Neural progenitor cell (in vitro differentiated cells): ENCODE measurements at regions not wholly inside any gene's neighbourhood (a gene's known extent, or its start where the extent isn't known, plus 50 kb on each side); places are given as distances from the start of the nearest gene placed in this dataset.

Source experiments
- DNase-seq: peaks from one replicate; pipeline ENCODE4 v3.0.0-alpha.2; 2016; ENCODE audit warnings: low spot score
- H2AFZ ChIP-seq: fragments of 200-600 bp; sonication (generic); replicated peaks from 2 replicates; pipeline ENCODE4 v1.6.1; 2016; ENCODE audit warnings: antibody characterized with exemption
- H3F3A ChIP-seq: fragments of 200-600 bp; sonication (generic); 2 replicates; pipeline ENCODE4 v1.6.1; 2016; ENCODE audit warnings: antibody characterized with exemption, low read depth
- H3K27ac ChIP-seq: fragments of 200-600 bp; sonication (generic); 2 replicates; pipeline ENCODE4 v1.5.1; 2016; ENCODE audit warnings: mild to moderate bottlenecking
- H3K27me3 ChIP-seq: fragments of 200-600 bp; sonication (generic); 2 replicates; pipeline ENCODE4 v1.6.1; 2016; ENCODE audit warnings: mild to moderate bottlenecking, moderate library complexity
- H3K36me3 ChIP-seq: fragments of 200-600 bp; sonication (generic); 2 replicates; pipeline ENCODE4 v1.5.1; 2016
- H3K4me1 ChIP-seq: fragments of 200-600 bp; sonication (generic); 2 replicates; pipeline ENCODE4 v1.6.1; 2016; ENCODE audit warnings: mixed run types
- H3K4me2 ChIP-seq: fragments of 200-600 bp; sonication (generic); 2 replicates; pipeline ENCODE4 v1.6.1; 2016
- H3K4me3 ChIP-seq: fragments of 200-600 bp; sonication (generic); 2 replicates; pipeline ENCODE4 v1.5.1; 2016
- H3K79me2 ChIP-seq: fragments of 200-600 bp; sonication (generic); 2 replicates; pipeline ENCODE4 v1.6.1; 2016; ENCODE audit warnings: low read depth
- H3K9ac ChIP-seq: fragments of 200-600 bp; sonication (generic); 2 replicates; pipeline ENCODE4 v1.6.1; 2016
- H3K9me3 ChIP-seq: fragments of 200-600 bp; sonication (generic); 2 replicates; pipeline ENCODE4 v1.5.1; 2016; ENCODE audit warnings: low read depth
- H4K20me1 ChIP-seq: fragments of 200-600 bp; sonication (generic); 2 replicates; pipeline ENCODE4 v1.6.1; 2016; ENCODE audit warnings: low read depth
- H3K27ac Mint-ChIP-seq: 3 replicates; pipeline ENCODE4 v1.8.0; 2021; ENCODE audit warnings: mixed read lengths
- H3K27me3 Mint-ChIP-seq: 2 replicates; pipeline ENCODE4 v1.8.0; 2022; ENCODE audit warnings: low read depth, mild to moderate bottlenecking, inconsistent platforms, moderate library complexity, mixed read lengths; ENCODE audit not compliant: insufficient read depth
- H3K36me3 Mint-ChIP-seq: 3 replicates; pipeline ENCODE4 v1.8.0; 2021; ENCODE audit warnings: mixed read lengths
- H3K4me1 Mint-ChIP-seq: 3 replicates; pipeline ENCODE4 v1.8.0; 2021; ENCODE audit warnings: mixed read lengths
- H3K4me3 Mint-ChIP-seq: 3 replicates; pipeline ENCODE4 v1.8.0; 2021; ENCODE audit warnings: mild to moderate bottlenecking, moderate library complexity, mixed read lengths
- H3K9me3 Mint-ChIP-seq: 3 replicates; pipeline ENCODE4 v1.8.0; 2020; ENCODE audit warnings: mixed read lengths
- CTCF ChIP-seq: fragments of 200-600 bp; sonication (generic); IDR thresholded peaks from 2 replicates; pipeline ENCODE4 v1.5.1; 2017; ENCODE audit warnings: antibody characterized with exemption, mild to moderate bottlenecking
- EZH2 ChIP-seq: fragments of 200-600 bp; sonication (generic); IDR thresholded peaks from 2 replicates; pipeline ENCODE4 v1.6.1; 2017; ENCODE audit warnings: antibody characterized with exemption, mild to moderate bottlenecking, moderate library complexity
- EZH2phosphoT487 ChIP-seq: fragments of 200-600 bp; sonication (generic); IDR thresholded peaks from 2 replicates; pipeline ENCODE4 v1.6.1; 2017; ENCODE audit warnings: antibody characterized with exemption

DNA sequence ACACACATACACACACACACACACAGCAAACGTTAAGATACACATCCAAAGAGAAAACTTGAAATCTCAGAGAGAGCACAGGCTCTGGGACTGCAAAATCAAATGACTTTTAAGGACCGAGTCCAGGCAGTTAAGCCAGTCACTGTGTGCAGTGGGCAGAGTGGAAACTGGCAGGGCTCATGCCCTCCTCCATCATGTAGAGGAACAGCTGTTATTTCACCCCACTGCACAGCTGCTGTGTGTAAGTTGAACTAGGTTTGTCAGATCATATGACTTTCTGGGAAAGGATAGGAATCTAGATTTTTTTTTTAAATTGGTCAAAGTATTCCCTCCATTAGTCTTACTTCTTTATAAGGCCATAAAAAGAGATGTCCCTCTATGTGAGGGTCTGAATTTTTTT is 1002.1 kb downstream of the UQCRFS1 start:
- H3K79me2 ChIP-seq, result no peaks in the 10 kb centered on the region
- no peak overlapping the region for H2AFZ ChIP-seq
- H3F3A ChIP-seq, result no peaks in the 10 kb centered on the region
- Mint-ChIP-seq H3K27me3 (peaks cover 2% of the 10 kb centered on the region), H3K4me1 (peaks cover 21% of the 10 kb centered on the region), H3K9me3 (peaks cover 4% of the 10 kb centered on the region), H3K36me3 (no peaks in the 10 kb centered on the region), H3K4me3 (no peak overlapping the region), H3K27ac (no peak overlapping the region)
- no peak overlapping the region for H3K4me2 ChIP-seq
- H3K27me3 ChIP-seq, result no peaks in the 10 kb centered on the region
- no peaks in the 10 kb centered on the region for H4K20me1 ChIP-seq
- no peak for TF ChIP-seq EZH2
- no peak for TF ChIP-seq EZH2phosphoT487
- TF ChIP-seq CTCF, result no peak
- H3K4me3 ChIP-seq, result no peak overlapping the region
- no peaks in the 10 kb centered on the region for H3K36me3 ChIP-seq
- H3K27ac ChIP-seq, result no peak overlapping the region
- no peak overlapping the region for H3K9ac ChIP-seq
- H3K9me3 ChIP-seq, result no peaks in the 10 kb centered on the region
- no peaks in the 10 kb centered on the region for H3K4me1 ChIP-seq
- DNase-seq, result no peak

DNA sequence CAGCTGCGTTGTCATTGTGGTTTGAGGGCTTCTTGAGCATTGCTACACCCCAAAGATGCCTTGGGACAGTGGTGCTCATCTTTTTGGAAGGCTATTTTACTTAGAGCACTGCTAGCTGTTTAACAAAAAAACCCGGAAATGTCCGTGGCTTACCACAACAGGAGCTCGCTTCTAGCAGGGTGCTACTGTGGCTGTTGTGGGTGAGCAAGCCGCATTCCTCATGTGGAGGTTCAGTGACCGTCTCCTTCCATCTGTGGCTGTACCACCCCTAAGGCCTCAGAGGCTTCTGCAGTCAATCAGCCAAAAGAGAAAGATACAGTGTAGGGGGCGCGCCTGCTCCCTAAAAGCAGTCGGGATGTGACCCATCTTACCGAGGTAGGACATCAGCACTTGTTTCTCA is 1004.2 kb downstream of the UQCRFS1 start:
- Histone ChIP-seq H3K27ac (no peak overlapping the region), H2AFZ (no peak overlapping the region), H3K79me2 (no peaks in the 10 kb centered on the region), H3K27me3 (no peaks in the 10 kb centered on the region), H3K9me3 (no peaks in the 10 kb centered on the region), H4K20me1 (no peaks in the 10 kb centered on the region), H3K9ac (no peak overlapping the region), H3K4me2 (no peak overlapping the region), H3K4me1 (no peaks in the 10 kb centered on the region), H3F3A (no peaks in the 10 kb centered on the region), H3K4me3 (no peak overlapping the region), H3K36me3 (no peaks in the 10 kb centered on the region)
- H3K4me3 Mint-ChIP-seq, result no peak overlapping the region
- no peak for DNase-seq
- TF ChIP-seq EZH2phosphoT487 (no peak), EZH2 (no peak), CTCF (no peak)
- no peak overlapping the region for H3K27ac Mint-ChIP-seq
- H3K36me3 Mint-ChIP-seq, result no peaks in the 10 kb centered on the region
- H3K4me1 Mint-ChIP-seq, result peaks cover 12% of the 10 kb centered on the region
- peaks cover 6% of the 10 kb centered on the region for H3K9me3 Mint-ChIP-seq
- H3K27me3 Mint-ChIP-seq, result peaks cover 4% of the 10 kb centered on the region

DNA sequence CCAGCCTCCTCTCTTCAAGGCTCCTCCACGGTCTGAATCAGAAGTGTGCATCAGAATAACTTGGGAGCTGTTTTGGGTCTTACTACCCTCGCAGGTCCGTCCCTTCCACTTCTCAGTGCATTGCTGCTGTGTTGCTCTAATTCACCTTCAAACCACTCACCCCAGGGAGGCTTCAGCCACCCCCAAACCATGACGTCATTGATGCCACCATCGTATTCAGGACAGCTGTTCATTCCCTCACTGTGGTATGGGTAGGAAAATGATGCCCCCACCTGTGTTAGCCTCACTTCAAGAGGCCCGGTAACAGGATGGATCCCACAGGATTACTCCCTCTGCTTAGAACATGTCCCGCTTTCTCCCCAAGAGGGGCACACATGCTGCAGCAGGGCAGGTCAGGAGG is 1005.7 kb downstream of the UQCRFS1 start:
- TF ChIP-seq EZH2phosphoT487 (no peak), CTCF (no peak), EZH2 (no peak)
- Histone ChIP-seq H3K27me3 (no peaks in the 10 kb centered on the region), H3F3A (no peaks in the 10 kb centered on the region), H3K36me3 (no peaks in the 10 kb centered on the region), H3K4me3 (no peak overlapping the region), H3K79me2 (no peaks in the 10 kb centered on the region), H3K4me2 (no peak overlapping the region), H4K20me1 (no peaks in the 10 kb centered on the region), H2AFZ (no peak overlapping the region), H3K9me3 (no peaks in the 10 kb centered on the region), H3K4me1 (no peaks in the 10 kb centered on the region), H3K9ac (no peak overlapping the region), H3K27ac (no peak overlapping the region)
- no peak for DNase-seq
- Mint-ChIP-seq H3K27me3 (peaks cover 2% of the 10 kb centered on the region), H3K4me1 (peaks cover 12% of the 10 kb centered on the region), H3K36me3 (no peaks in the 10 kb centered on the region), H3K27ac (no peak overlapping the region), H3K9me3 (peaks cover 5% of the 10 kb centered on the region), H3K4me3 (no peak overlapping the region)
